OCI-LY7 (cell line): ENCODE measurements at regions not wholly inside any gene's neighbourhood (a gene's known extent, or its start where the extent isn't known, plus 50 kb on each side); places are given as distances from the start of the nearest gene placed in this dataset.

Experiments used
- BruUV-seq: library from RNA; stranded (reverse); fragments of 400-500 nt; replicated peaks from 2 replicates; lab custom pipeline; 2021; lab: Mats Ljungman, UMichigan
- CTCF ChIA-PET: fragments of 300-600 bp; sonication (Branson Sonifier 250); formaldehyde crosslinking; loops from one replicate; lab custom pipeline; 2022; ENCODE audit warnings: antibody characterized with exemption; ENCODE audit not compliant: unreplicated experiment; lab: Charles Lee
- POLR2A ChIA-PET: fragments of 300-600 bp; sonication (Branson Sonifier 250); formaldehyde crosslinking; loops from one replicate; lab custom pipeline; 2022; ENCODE audit warnings: antibody characterized with exemption; lab: Charles Lee
- DNase-seq: peaks from one replicate; pipeline ENCODE4 v3.0.0-alpha.2; 2015; ENCODE audit warnings: low spot score
- H2AFZ ChIP-seq: fragments of 200-600 bp; sonication (generic), shearing (Covaris generic); 2 replicates; pipeline ENCODE4 v1.6.1; 2014; ENCODE audit warnings: mild to moderate bottlenecking, antibody characterized with exemption, low read length, moderate library complexity
- H3K27ac ChIP-seq: fragments of 200-600 bp; sonication (generic); 2 replicates; pipeline ENCODE4 v1.5.1; 2014; ENCODE audit warnings: mixed run types, low read depth, mild to moderate bottlenecking, moderate library complexity, low read length, inconsistent platforms; ENCODE audit not compliant: poor library complexity, severe bottlenecking
- H3K36me3 ChIP-seq: fragments of 200-600 bp; sonication (generic); 2 replicates; pipeline ENCODE4 v1.6.1; 2014; ENCODE audit warnings: mild to moderate bottlenecking, antibody characterized with exemption, low read length, moderate library complexity, mixed read lengths; ENCODE audit not compliant: insufficient read depth
- H3K4me1 ChIP-seq: fragments of 200-600 bp; sonication (generic); 2 replicates; pipeline ENCODE4 v1.5.1; 2014; ENCODE audit warnings: mild to moderate bottlenecking, low read length; ENCODE audit not compliant: insufficient read depth, poor library complexity, severe bottlenecking
- H3K4me2 ChIP-seq: fragments of 200-600 bp; sonication (generic); 2 replicates; pipeline ENCODE4 v1.6.1; 2014; ENCODE audit warnings: mild to moderate bottlenecking, low read length
- H3K4me3 ChIP-seq: fragments of 200-600 bp; sonication (generic); 2 replicates; pipeline ENCODE4 v1.5.1; 2014; ENCODE audit warnings: mild to moderate bottlenecking, low read depth, low read length; ENCODE audit not compliant: poor library complexity, severe bottlenecking
- H3K79me2 ChIP-seq: fragments of 200-600 bp; sonication (generic); 2 replicates; pipeline ENCODE4 v1.6.1; 2016; ENCODE audit warnings: low read depth, mild to moderate bottlenecking, low read length, moderate library complexity, mixed read lengths; ENCODE audit not compliant: insufficient read depth
- H3K9me2 ChIP-seq: fragments of 200-600 bp; sonication (generic); 2 replicates; pipeline ENCODE4 v1.6.1; 2016; ENCODE audit warnings: mild to moderate bottlenecking, low read length, mixed read lengths; ENCODE audit not compliant: insufficient read depth
- H3K9me3 ChIP-seq: fragments of 200-600 bp; sonication (generic); 2 replicates; pipeline ENCODE4 v1.6.1; 2014; ENCODE audit warnings: mild to moderate bottlenecking, mixed run types, low read length, mixed read lengths
- H4K20me1 ChIP-seq: fragments of 200-600 bp; sonication (generic); 2 replicates; pipeline ENCODE4 v1.6.1; 2014; ENCODE audit warnings: mild to moderate bottlenecking, antibody characterized with exemption, low read length, moderate library complexity, mixed read lengths; ENCODE audit not compliant: insufficient read depth
- EZH2phosphoT487 ChIP-seq: fragments of 200-600 bp; sonication (generic); IDR thresholded peaks from 2 replicates; pipeline ENCODE4 v1.6.1; 2018; ENCODE audit warnings: low read depth, borderline replicate concordance, mild to moderate bottlenecking, mixed run types, antibody characterized with exemption, low read length, moderate library complexity, mixed read lengths
- intact Hi-C: fragments of 100-400 bp; cut with micrococcal nuclease; formaldehyde crosslinking; loops from one replicate; pipeline ENCODE4 v1.10.0; 2022; ENCODE audit not compliant: unreplicated experiment
- TF ChIP-seq, protein P1 (sequence below): fragments of 200-600 bp; sonication (generic); conservative IDR thresholded peaks from 2 replicates; pipeline ENCODE4 v1.5.1; 2014; ENCODE audit warnings: mild to moderate bottlenecking, antibody characterized with exemption, low read length, moderate library complexity, mixed read lengths

DNA sequence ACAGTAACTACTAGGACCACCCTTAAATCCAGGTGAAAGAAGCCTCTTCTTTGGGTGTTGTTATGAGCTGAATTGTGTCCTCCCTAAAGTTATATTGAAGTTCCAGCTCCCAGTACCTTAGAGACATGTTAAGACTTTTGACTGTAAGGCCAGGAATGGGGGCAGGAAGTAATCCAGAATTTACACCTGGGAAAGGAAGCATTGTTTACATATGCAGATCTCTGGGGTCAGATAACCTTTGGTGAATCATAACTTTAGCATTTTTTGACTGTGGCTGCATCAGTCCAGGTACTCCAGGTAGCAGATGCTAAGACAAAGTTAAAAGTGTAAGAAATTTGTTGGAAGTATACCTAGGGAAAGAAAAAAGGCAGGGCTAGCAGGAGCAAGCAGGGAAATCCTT, 104.9 kb upstream of the CENPE start:
- Histone ChIP-seq H3K36me3 (no peaks in the 10 kb centered on the region), H3K4me2 (no peak overlapping the region)

DNA sequence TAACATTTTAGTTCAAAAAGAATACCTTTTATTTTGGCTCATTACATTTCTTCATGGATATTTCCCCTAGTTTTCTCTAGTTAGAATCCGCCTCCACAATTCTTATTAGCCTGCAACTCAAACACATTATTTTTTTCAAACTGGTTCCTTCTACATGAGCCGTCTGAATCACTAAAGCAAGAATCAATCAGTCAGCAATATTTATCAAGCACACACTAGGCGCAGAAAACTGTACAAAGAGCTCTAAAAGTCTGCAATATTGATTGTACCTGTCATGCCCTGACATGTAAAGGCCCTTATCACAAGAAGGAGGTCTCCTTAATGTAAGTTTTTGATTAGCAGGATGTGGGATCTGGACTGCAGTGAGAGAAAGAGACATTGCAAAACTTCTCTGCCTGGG, 94.8 kb upstream of the CENPE start:
- H3K4me3 ChIP-seq, result no peak overlapping the region
- H3K9me2 ChIP-seq, result no peaks in the 10 kb centered on the region
- no peak overlapping the region for H3K4me2 ChIP-seq
- POLR2A ChIA-PET, result no interaction called here
- TF ChIP-seq EZH2phosphoT487, result no peak
- TF ChIP-seq, protein P1, sequence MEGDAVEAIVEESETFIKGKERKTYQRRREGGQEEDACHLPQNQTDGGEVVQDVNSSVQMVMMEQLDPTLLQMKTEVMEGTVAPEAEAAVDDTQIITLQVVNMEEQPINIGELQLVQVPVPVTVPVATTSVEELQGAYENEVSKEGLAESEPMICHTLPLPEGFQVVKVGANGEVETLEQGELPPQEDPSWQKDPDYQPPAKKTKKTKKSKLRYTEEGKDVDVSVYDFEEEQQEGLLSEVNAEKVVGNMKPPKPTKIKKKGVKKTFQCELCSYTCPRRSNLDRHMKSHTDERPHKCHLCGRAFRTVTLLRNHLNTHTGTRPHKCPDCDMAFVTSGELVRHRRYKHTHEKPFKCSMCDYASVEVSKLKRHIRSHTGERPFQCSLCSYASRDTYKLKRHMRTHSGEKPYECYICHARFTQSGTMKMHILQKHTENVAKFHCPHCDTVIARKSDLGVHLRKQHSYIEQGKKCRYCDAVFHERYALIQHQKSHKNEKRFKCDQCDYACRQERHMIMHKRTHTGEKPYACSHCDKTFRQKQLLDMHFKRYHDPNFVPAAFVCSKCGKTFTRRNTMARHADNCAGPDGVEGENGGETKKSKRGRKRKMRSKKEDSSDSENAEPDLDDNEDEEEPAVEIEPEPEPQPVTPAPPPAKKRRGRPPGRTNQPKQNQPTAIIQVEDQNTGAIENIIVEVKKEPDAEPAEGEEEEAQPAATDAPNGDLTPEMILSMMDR, result no peak
- no peak overlapping the region for H3K27ac ChIP-seq
- intact Hi-C loops, result no loop called here
- H3K9me3 ChIP-seq, result no peaks in the 10 kb centered on the region
- DNase-seq, result no peak
- no peaks in the 10 kb centered on the region for H4K20me1 ChIP-seq
- no peaks in the 10 kb centered on the region for H3K36me3 ChIP-seq
- no peaks in the 10 kb centered on the region for H3K4me1 ChIP-seq
- no TSS peak for BruUV-seq
- no peaks in the 10 kb centered on the region for H3K79me2 ChIP-seq
- CTCF ChIA-PET, result no interaction called here
- H2AFZ ChIP-seq, result no peak overlapping the region

More for the DNA sequence above, 104.9 kb upstream of the CENPE start:
- H2AFZ ChIP-seq, result no peak overlapping the region
- H3K79me2 ChIP-seq, result no peaks in the 10 kb centered on the region
- intact Hi-C loops, result no loop called here
- no peak overlapping the region for H3K27ac ChIP-seq
- no peak overlapping the region for H3K4me3 ChIP-seq
- no peaks in the 10 kb centered on the region for H4K20me1 ChIP-seq
- BruUV-seq, result no TSS peak
- ChIA-PET POLR2A (no interaction called here), CTCF (no interaction called here)
- H3K9me2 ChIP-seq, result no peaks in the 10 kb centered on the region
- DNase-seq, result no peak
- no peaks in the 10 kb centered on the region for H3K4me1 ChIP-seq
- no peaks in the 10 kb centered on the region for H3K9me3 ChIP-seq
- TF ChIP-seq, protein P1, result no peak
- no peak for TF ChIP-seq EZH2phosphoT487

GRCh38 chr4:103292373-103292772, 94.2 kb upstream of the CENPE start:
- Histone ChIP-seq H3K79me2 (no peaks in the 10 kb centered on the region), H3K4me2 (no peak overlapping the region), H3K4me1 (no peaks in the 10 kb centered on the region), H3K9me3 (no peaks in the 10 kb centered on the region), H4K20me1 (no peaks in the 10 kb centered on the region), H3K4me3 (no peak overlapping the region), H3K9me2 (no peaks in the 10 kb centered on the region), H2AFZ (no peak overlapping the region), H3K36me3 (no peaks in the 10 kb centered on the region), H3K27ac (no peak overlapping the region)
- POLR2A ChIA-PET, result no interaction called here
- no TSS peak for BruUV-seq
- TF ChIP-seq, protein P1, result no peak
- TF ChIP-seq EZH2phosphoT487, result no peak
- DNase-seq, result no peak
- intact Hi-C loops, result no loop called here
- CTCF ChIA-PET, result no interaction called here
